Endodermal cell (in vitro differentiated cells): ENCODE measurements at regions not wholly inside any gene's neighbourhood (a gene's known extent, or its start where the extent isn't known, plus 50 kb on each side); places are given as distances from the start of the nearest gene placed in this dataset.

Source experiments
- DNase-seq: peaks from one replicate; pipeline ENCODE4 v3.0.0-alpha.2; 2017
- H3K27ac ChIP-seq: 2 replicates; pipeline ENCODE4 v1.5.1; 2013; ENCODE audit warnings: mild to moderate bottlenecking, low read depth, low read length, moderate library complexity
- H3K27me3 ChIP-seq: 2 replicates; pipeline ENCODE4 v1.6.1; 2013; ENCODE audit warnings: mild to moderate bottlenecking, low read length, moderate library complexity; ENCODE audit not compliant: insufficient read depth, control insufficient read depth, poor library complexity, severe bottlenecking
- H3K36me3 ChIP-seq: 2 replicates; pipeline ENCODE4 v1.7.0; 2013; ENCODE audit warnings: mild to moderate bottlenecking, low read length, moderate library complexity; ENCODE audit not compliant: control insufficient read depth, insufficient read depth
- H3K4me1 ChIP-seq: one replicate; pipeline ENCODE4 v1.7.0; 2013; ENCODE audit warnings: low read length; ENCODE audit not compliant: control insufficient read depth, insufficient read depth
- H3K4me3 ChIP-seq: 2 replicates; pipeline ENCODE4 v1.5.1; 2013; ENCODE audit warnings: mild to moderate bottlenecking, low read length, moderate library complexity
- H3K9ac ChIP-seq: 2 replicates; pipeline ENCODE4 v1.6.1; 2013; ENCODE audit warnings: mild to moderate bottlenecking, low read length, moderate library complexity; ENCODE audit not compliant: poor library complexity, severe bottlenecking; ENCODE audit errors: extremely low read depth
- H3K9me3 ChIP-seq: 2 replicates; pipeline ENCODE4 v1.6.1; 2013; ENCODE audit warnings: mild to moderate bottlenecking, low read length, moderate library complexity; ENCODE audit not compliant: control insufficient read depth
- H3K27ac Mint-ChIP-seq: 2 replicates; pipeline ENCODE4 v1.8.0; 2020; ENCODE audit warnings: mixed read lengths
- H3K27me3 Mint-ChIP-seq: 2 replicates; pipeline ENCODE4 v1.8.0; 2021; ENCODE audit warnings: mild to moderate bottlenecking, mixed read lengths; ENCODE audit not compliant: insufficient read depth
- H3K36me3 Mint-ChIP-seq: 2 replicates; pipeline ENCODE4 v1.8.0; 2020; ENCODE audit warnings: low read depth, mixed read lengths
- H3K4me1 Mint-ChIP-seq: 2 replicates; pipeline ENCODE4 v1.8.0; 2020; ENCODE audit warnings: mixed read lengths
- H3K4me3 Mint-ChIP-seq: 2 replicates; pipeline ENCODE4 v1.8.0; 2020; ENCODE audit warnings: mild to moderate bottlenecking, moderate library complexity, mixed read lengths
- H3K9me3 Mint-ChIP-seq: 2 replicates; pipeline ENCODE4 v1.8.0; 2020; ENCODE audit warnings: mild to moderate bottlenecking, mixed read lengths
- CTCF ChIP-seq: fragments of 200-600 bp; sonication (generic); conservative IDR thresholded peaks from 2 replicates; pipeline ENCODE4 v1.5.0; 2021; ENCODE audit warnings: antibody characterized with exemption, mild to moderate bottlenecking
- WGBS, 2 experiments: methylation state at CpG; one replicate each; pipeline versions ENCODE4 v1.1.5 to v1.1.7; 2013; ENCODE audit warnings: missing lambda C conversion rate in 2 of 2, mixed read lengths in 1 of 2; ENCODE audit not compliant: insufficient coverage in 1 of 2, insufficient read length in 1 of 2; 5-methylcytosine and 5-hydroxymethylcytosine counted together

GRCh38 chr1:5709461-5709975 lies 282.7 kb downstream of the NPHP4 start:
- H3K4me1 ChIP-seq: no peaks in the 10 kb centered on the region
- no peak for TF ChIP-seq CTCF
- no peak overlapping the region for H3K27ac ChIP-seq
- peak; percentile 30 for DNase-seq
- H3K4me3 Mint-ChIP-seq: no peak overlapping the region
- WGBS, 2 experiments: 90% methylated on average over 6 of the region's 6 CpGs; no CpG with 5 or more reads in 1 of the 2 experiments
- H3K4me1 Mint-ChIP-seq: no peaks in the 10 kb centered on the region
- H3K36me3 Mint-ChIP-seq: peaks cover 2% of the 10 kb centered on the region
- H3K36me3 ChIP-seq: no peaks in the 10 kb centered on the region
- no peaks in the 10 kb centered on the region for H3K27me3 Mint-ChIP-seq
- H3K9me3 Mint-ChIP-seq: peaks cover 10% of the 10 kb centered on the region
- H3K9me3 ChIP-seq: no peaks in the 10 kb centered on the region
- no peak overlapping the region for H3K9ac ChIP-seq
- no peak overlapping the region for H3K27ac Mint-ChIP-seq
- no peaks in the 10 kb centered on the region for H3K27me3 ChIP-seq
- no peak overlapping the region for H3K4me3 ChIP-seq

- no peaks in the 10 kb centered on the region for H3K27me3 Mint-ChIP-seq
These were observed 283.6 kb downstream of the NPHP4 start for GRCh38 chr1:5708346-5709245.

More at GRCh38 chr1:5708346-5709245, 283.6 kb downstream of the NPHP4 start:
- Histone ChIP-seq H3K4me3 (no peak overlapping the region), H3K27ac (no peak overlapping the region), H3K9ac (no peak overlapping the region), H3K36me3 (no peaks in the 10 kb centered on the region), H3K9me3 (no peaks in the 10 kb centered on the region), H3K4me1 (no peaks in the 10 kb centered on the region), H3K27me3 (no peaks in the 10 kb centered on the region)
- TF ChIP-seq CTCF: no peak
- no peak overlapping the region for H3K4me3 Mint-ChIP-seq
- no peak overlapping the region for H3K27ac Mint-ChIP-seq
- 92% methylated on average over 15 to 27 of the region's 27 CpGs for WGBS, 2 experiments
- peaks cover 2% of the 10 kb centered on the region for H3K9me3 Mint-ChIP-seq
- H3K4me1 Mint-ChIP-seq: no peaks in the 10 kb centered on the region
- peak; percentile 26 for DNase-seq
- peaks cover under 1% of the 10 kb centered on the region for H3K36me3 Mint-ChIP-seq
